ENCODE measurements at regions not wholly inside any gene's neighbourhood (a gene's known extent, or its start where the extent isn't known, plus 50 kb on each side); places are given as distances from the start of the nearest gene placed in this dataset.

GRCh38 chr1:234710936-234711724, 101.2 kb upstream of the IRF2BP2 start:
- TF ChIP-seq POLR2A (IDR thresholded peaks at IDR 0.05; ENCODE audit: low read length) (no peak), GATA1 (IDR thresholded peaks at IDR 0.05; ENCODE audit: low read depth, low read length) (no peak)
